Hepatocyte (in vitro differentiated cells): ENCODE measurements at regions not wholly inside any gene's neighbourhood (a gene's known extent, or its start where the extent isn't known, plus 50 kb on each side); places are given as distances from the start of the nearest gene placed in this dataset.

Source experiments
- DNase-seq: peaks from one replicate; pipeline ENCODE4 v3.0.0-alpha.2; 2016; ENCODE audit warnings: low spot score
- H2AFZ ChIP-seq: fragments of 200-600 bp; sonication (generic); 2 replicates; pipeline ENCODE4 v1.6.0; 2016; ENCODE audit warnings: antibody characterized with exemption, mild to moderate bottlenecking
- H3K27ac ChIP-seq: fragments of 200-600 bp; sonication (generic); 2 replicates; pipeline ENCODE4 v1.5.1; 2016; ENCODE audit warnings: mild to moderate bottlenecking
- H3K27me3 ChIP-seq: fragments of 200-600 bp; sonication (generic); 2 replicates; pipeline ENCODE4 v1.6.1; 2016
- H3K36me3 ChIP-seq: fragments of 200-600 bp; sonication (generic); replicated peaks from 2 replicates; pipeline ENCODE4 v1.5.1; 2016; ENCODE audit warnings: low read depth; ENCODE audit not compliant: insufficient read depth
- H3K4me1 ChIP-seq: fragments of 200-600 bp; sonication (generic); 2 replicates; pipeline ENCODE4 v1.5.1; 2016; ENCODE audit warnings: mild to moderate bottlenecking, moderate library complexity; ENCODE audit not compliant: insufficient read depth
- H3K4me2 ChIP-seq: fragments of 200-600 bp; sonication (generic); 2 replicates; pipeline ENCODE4 v1.6.0; 2016
- H3K4me3 ChIP-seq: fragments of 200-600 bp; sonication (generic); 2 replicates; pipeline ENCODE4 v1.5.1; 2016; ENCODE audit warnings: mild to moderate bottlenecking
- H3K79me2 ChIP-seq: fragments of 200-600 bp; sonication (generic); 2 replicates; pipeline ENCODE4 v1.6.0; 2017; ENCODE audit warnings: mild to moderate bottlenecking
- H3K9me2 ChIP-seq: fragments of 200-600 bp; sonication (generic); replicated peaks from 2 replicates; pipeline ENCODE4 v1.6.0; 2017; ENCODE audit warnings: mild to moderate bottlenecking; ENCODE audit not compliant: insufficient read depth
- H3K9me3 ChIP-seq: fragments of 200-600 bp; sonication (generic); 2 replicates; pipeline ENCODE4 v1.5.1; 2016; ENCODE audit warnings: low read depth, mild to moderate bottlenecking
- H4K20me1 ChIP-seq: fragments of 200-600 bp; sonication (generic); 2 replicates; pipeline ENCODE4 v1.6.0; 2016; ENCODE audit warnings: mild to moderate bottlenecking; ENCODE audit not compliant: insufficient read depth, poor library complexity, severe bottlenecking
- CTCF ChIP-seq: fragments of 200-600 bp; sonication (generic); IDR thresholded peaks from 2 replicates; pipeline ENCODE4 v1.5.1; 2016; ENCODE audit warnings: antibody characterized with exemption, mild to moderate bottlenecking; ENCODE audit not compliant: poor library complexity
- EZH2 ChIP-seq: fragments of 200-600 bp; sonication (generic); IDR thresholded peaks from 2 replicates; pipeline ENCODE4 v1.6.1; 2016; ENCODE audit warnings: antibody characterized with exemption, mild to moderate bottlenecking, borderline replicate concordance
- EZH2phosphoT487 ChIP-seq: fragments of 200-600 bp; sonication (generic); IDR thresholded peaks from one replicate; pipeline ENCODE4 v1.6.1; 2018; ENCODE audit warnings: antibody characterized with exemption, mild to moderate bottlenecking, low read depth, moderate library complexity; ENCODE audit not compliant: unreplicated experiment, severe bottlenecking
- WGBS: methylation state at CpG from one replicate; pipeline ENCODE4 v1.1.6; 2016; ENCODE audit warnings: low lambda C conversion rate; ENCODE audit errors: missing lambda C conversion rate; 5-methylcytosine and 5-hydroxymethylcytosine counted together

DNA sequence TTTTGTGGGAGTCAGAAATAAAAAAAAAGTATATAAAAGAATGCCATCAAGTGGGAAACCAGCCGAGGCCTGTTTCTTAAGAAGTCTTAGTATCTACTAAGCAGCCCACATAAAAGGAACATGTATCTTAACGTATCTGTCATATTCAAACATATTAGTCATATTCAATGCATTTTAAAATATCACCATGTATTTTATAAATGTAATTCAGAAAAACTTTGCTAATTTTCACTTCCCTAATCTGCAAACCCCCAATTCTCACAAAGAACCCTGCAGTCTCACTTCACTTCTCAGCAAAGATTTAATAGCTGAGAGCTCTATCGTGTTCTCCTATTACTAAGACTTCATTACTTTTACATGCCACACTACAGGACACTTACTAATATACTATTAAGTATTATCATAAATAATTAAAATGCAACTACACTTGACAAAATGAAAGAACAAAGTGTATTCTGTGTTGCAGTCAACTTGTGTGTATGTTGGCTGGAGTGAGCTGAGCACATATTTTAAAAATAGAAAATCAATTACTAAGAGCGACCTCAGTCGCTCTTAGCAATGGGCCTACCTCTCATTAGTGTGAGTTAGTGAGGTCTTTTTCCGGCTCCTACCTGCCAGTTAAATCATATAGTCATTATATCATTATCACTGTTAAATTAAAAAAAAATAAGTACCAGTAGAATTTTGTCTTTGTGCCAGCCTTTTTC lies 484.3 kb downstream of the LMO4 start:
- Histone ChIP-seq H3K27me3 (no peaks in the 10 kb centered on the region), H3K9me3 (no peaks in the 10 kb centered on the region), H3K36me3 (no peaks in the 10 kb centered on the region), H3K4me3 (no peak overlapping the region), H3K9me2 (no peaks in the 10 kb centered on the region), H4K20me1 (no peaks in the 10 kb centered on the region), H3K79me2 (no peaks in the 10 kb centered on the region), H3K4me1 (peaks cover 12% of the 10 kb centered on the region), H3K27ac (no peak overlapping the region), H3K4me2 (no peak overlapping the region), H2AFZ (no peak overlapping the region)
- no peak for TF ChIP-seq EZH2
- TF ChIP-seq EZH2phosphoT487, result no peak
- TF ChIP-seq CTCF, result no peak
- no peak for DNase-seq
- WGBS, result 93% methylated on average over 6 of the region's 6 CpGs

- Histone ChIP-seq H3K9me3 (no peaks in the 10 kb centered on the region), H3K4me1 (peaks cover 12% of the 10 kb centered on the region), H3K79me2 (no peaks in the 10 kb centered on the region), H3K27ac (no peak overlapping the region), H2AFZ (no peak overlapping the region), H3K36me3 (no peaks in the 10 kb centered on the region), H4K20me1 (no peaks in the 10 kb centered on the region), H3K4me3 (no peak overlapping the region), H3K27me3 (no peaks in the 10 kb centered on the region), H3K9me2 (no peaks in the 10 kb centered on the region), H3K4me2 (no peak overlapping the region)
- 91% methylated on average over 1 of the region's 1 CpG for WGBS
- no peak for TF ChIP-seq CTCF
- TF ChIP-seq EZH2, result no peak
- no peak for TF ChIP-seq EZH2phosphoT487
- DNase-seq, result no peak
Measured at GRCh38 chr1:87814573-87814972, 485.9 kb downstream of the LMO4 start.

GRCh38 chr1:87816646-87817045 lies 488.0 kb downstream of the LMO4 start:
- Histone ChIP-seq H3K9me2 (no peaks in the 10 kb centered on the region), H3K27ac (peak overlapping the region; percentile 47), H3K79me2 (no peaks in the 10 kb centered on the region), H2AFZ (peak overlapping the region; percentile 19), H3K4me3 (no peak overlapping the region), H3K4me2 (no peak overlapping the region), H3K27me3 (no peaks in the 10 kb centered on the region), H4K20me1 (no peaks in the 10 kb centered on the region), H3K36me3 (no peaks in the 10 kb centered on the region), H3K9me3 (no peaks in the 10 kb centered on the region), H3K4me1 (peaks cover 18% of the 10 kb centered on the region)
- WGBS, result 61% methylated on average over 3 of the region's 3 CpGs
- no peak for DNase-seq
- TF ChIP-seq CTCF, result no peak
- no peak for TF ChIP-seq EZH2
- no peak for TF ChIP-seq EZH2phosphoT487
